ENCODE measurements at regions not wholly inside any gene's neighbourhood (a gene's known extent, or its start where the extent isn't known, plus 50 kb on each side); places are given as distances from the start of the nearest gene placed in this dataset.

DNA sequence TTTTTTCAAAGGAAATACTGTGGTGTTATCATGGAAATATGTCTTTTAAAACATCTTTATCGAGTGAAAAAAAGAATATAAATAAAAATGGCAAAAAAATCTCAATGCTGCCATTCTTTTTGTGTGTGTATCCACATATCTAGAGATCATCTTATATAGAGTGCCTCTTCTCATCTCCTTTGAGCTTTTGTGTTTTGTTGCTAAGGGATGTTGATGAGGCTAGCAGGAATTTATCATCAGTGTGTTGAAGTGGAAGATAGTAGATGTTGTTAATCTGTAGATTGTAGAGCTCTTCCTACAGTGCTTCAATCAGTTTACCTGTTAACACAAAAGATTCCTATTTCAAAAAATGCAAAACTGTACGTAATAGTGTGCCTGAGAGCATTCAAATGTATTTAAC lies 1738.0 kb upstream of the SEL1L start:
- no peak for DNase-seq (ENCODE audit: low read depth)
- TF ChIP-seq, protein P1, sequence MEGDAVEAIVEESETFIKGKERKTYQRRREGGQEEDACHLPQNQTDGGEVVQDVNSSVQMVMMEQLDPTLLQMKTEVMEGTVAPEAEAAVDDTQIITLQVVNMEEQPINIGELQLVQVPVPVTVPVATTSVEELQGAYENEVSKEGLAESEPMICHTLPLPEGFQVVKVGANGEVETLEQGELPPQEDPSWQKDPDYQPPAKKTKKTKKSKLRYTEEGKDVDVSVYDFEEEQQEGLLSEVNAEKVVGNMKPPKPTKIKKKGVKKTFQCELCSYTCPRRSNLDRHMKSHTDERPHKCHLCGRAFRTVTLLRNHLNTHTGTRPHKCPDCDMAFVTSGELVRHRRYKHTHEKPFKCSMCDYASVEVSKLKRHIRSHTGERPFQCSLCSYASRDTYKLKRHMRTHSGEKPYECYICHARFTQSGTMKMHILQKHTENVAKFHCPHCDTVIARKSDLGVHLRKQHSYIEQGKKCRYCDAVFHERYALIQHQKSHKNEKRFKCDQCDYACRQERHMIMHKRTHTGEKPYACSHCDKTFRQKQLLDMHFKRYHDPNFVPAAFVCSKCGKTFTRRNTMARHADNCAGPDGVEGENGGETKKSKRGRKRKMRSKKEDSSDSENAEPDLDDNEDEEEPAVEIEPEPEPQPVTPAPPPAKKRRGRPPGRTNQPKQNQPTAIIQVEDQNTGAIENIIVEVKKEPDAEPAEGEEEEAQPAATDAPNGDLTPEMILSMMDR (IDR thresholded peaks at IDR 0.05; ENCODE audit: insufficient read depth, low read depth, low read length, missing control alignments), result no peak
- H3K4me3 ChIP-seq (ENCODE audit: low read depth, low read length), result no peak overlapping the region

DNA sequence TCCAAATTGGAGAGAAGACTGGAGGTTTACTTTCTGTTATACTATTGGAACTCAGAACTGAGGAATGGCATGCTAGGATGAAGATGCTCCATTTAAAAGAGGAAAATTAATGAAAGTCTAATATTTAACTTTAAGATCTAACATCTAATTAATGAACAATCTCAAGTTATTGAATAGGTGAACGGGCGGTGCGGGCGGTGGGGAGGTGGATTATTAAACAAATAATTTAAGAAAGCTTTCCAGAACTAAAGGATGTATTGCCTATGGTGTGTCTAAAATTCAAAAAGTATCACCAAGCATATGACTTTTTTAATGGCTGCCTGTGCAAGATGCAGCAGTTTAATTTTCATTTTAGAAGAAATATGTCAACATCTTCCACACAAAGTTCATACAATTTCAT lies 1747.1 kb upstream of the SEL1L start:
- no peak for DNase-seq (ENCODE audit: low read depth)
- H3K4me3 ChIP-seq (ENCODE audit: low read depth, low read length), result no peak overlapping the region
- TF ChIP-seq, protein P1 (IDR thresholded peaks at IDR 0.05; ENCODE audit: insufficient read depth, low read depth, low read length, missing control alignments), result no peak

DNA sequence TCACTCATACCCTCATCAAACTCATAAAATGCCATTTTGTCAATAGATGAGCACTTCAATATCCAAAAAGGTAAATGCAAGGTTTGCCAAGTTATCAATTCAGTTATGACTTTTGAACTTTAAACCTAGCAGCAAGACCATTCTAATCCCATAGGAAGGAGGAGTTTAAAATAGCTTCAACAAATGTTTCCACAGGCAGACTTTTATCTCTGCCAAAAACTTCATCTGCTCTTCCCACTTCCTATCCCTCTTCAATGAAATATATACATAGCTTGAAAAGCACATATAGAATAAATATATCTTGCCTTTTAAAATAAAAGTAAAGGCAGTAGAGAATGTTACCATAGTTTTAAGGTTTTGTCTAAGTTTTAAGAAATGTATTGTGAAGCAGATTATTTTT lies 1749.1 kb upstream of the SEL1L start:
- TF ChIP-seq, protein P1 (IDR thresholded peaks at IDR 0.05; ENCODE audit: insufficient read depth, low read depth, low read length, missing control alignments), result no peak
- DNase-seq (ENCODE audit: low read depth), result no peak
- no peak overlapping the region for H3K4me3 ChIP-seq (ENCODE audit: low read depth, low read length)

DNA sequence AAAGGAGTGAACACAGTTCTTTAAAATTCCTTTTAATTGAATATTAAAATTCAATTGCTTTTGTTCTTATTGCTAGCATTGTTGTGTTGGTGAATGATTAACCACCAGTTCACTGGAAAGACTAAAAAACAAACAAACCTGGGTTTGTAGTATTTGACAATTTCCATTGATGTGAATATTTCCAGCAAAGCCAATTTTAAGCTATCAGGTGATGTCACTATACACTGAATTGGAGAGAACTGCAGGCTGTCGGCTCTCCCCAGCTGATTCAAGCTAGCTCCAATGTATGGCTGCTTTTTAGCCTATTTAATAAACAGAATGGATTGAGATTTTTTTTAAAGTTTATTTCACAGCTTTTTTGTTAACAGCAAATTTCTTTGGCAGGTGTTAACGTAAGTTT lies 1753.6 kb upstream of the SEL1L start:
- DNase-seq (ENCODE audit: low read depth), result no peak
- no peak overlapping the region for H3K4me3 ChIP-seq (ENCODE audit: low read depth, low read length)
- TF ChIP-seq, protein P1 (IDR thresholded peaks at IDR 0.05; ENCODE audit: insufficient read depth, low read depth, low read length, missing control alignments), result no peak

DNA sequence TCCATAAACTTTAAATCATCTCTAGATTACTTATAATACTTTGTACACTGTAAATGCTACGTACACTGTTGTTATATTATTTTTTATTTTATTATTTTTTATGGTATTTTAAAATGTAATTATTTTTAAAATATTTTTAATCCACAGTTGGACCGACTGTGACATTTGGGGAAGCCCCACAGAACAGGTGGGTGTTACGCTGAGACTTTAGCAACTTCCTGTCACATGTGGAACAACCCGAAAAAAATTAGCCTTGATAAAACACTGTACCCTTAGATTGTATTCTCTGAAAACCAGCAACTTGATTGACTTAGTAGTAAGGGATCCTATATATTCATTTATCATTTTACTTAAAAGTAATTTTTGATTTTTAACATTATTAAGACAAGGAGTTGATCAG lies 1755.7 kb upstream of the SEL1L start:
- DNase-seq (ENCODE audit: low read depth), result no peak
- TF ChIP-seq, protein P1 (IDR thresholded peaks at IDR 0.05; ENCODE audit: insufficient read depth, low read depth, low read length, missing control alignments), result no peak
- no peak overlapping the region for H3K4me3 ChIP-seq (ENCODE audit: low read depth, low read length)

DNA sequence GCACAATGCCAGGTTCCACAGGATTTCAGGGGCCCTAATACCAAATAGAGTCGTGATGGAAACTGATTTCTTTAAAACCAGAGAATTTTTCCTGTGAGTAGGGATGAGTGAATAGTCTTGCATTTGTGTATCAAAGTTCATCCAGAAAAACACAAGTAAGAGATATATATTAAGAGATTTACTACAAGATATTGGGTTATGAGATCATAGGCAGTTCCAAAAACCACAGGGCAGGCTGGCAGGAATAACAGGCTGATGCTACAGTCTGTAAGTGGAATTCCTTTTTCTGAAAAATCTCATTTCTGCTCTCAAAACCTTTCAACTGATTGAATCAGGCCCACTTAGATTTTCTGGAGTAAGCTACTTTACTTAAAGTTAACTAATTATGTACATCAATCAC lies 1756.2 kb upstream of the SEL1L start:
- TF ChIP-seq, protein P1 (IDR thresholded peaks at IDR 0.05; ENCODE audit: insufficient read depth, low read depth, low read length, missing control alignments), result no peak
- no peak overlapping the region for H3K4me3 ChIP-seq (ENCODE audit: low read depth, low read length)
- no peak for DNase-seq (ENCODE audit: low read depth)

DNA sequence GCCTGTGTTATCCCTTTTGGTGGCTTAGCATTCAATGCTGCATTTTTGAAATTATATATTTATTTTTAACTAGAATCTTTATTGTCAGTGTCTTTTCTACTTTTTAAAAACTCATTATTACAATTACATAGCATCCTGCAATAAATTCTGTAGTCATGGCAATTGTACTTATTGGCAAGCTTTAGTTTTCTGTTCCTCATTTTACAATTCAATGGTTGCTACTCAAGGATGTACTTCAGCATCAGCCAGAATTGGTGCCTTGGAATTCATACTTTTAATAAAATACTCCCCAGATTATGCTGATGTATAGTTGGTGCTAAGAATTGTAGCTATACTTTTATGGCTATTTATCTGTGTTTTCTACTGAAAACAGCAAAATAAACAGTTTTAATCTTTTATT lies 1756.8 kb upstream of the SEL1L start:
- TF ChIP-seq, protein P1 (IDR thresholded peaks at IDR 0.05; ENCODE audit: insufficient read depth, low read depth, low read length, missing control alignments), result no peak
- no peak for DNase-seq (ENCODE audit: low read depth)
- H3K4me3 ChIP-seq (ENCODE audit: low read depth, low read length), result no peak overlapping the region

Measured in GM12865 (cell line).